KMS-11 (cell line): ENCODE measurements at regions not wholly inside any gene's neighbourhood (a gene's known extent, or its start where the extent isn't known, plus 50 kb on each side); places are given as distances from the start of the nearest gene placed in this dataset.

ENCODE experiments used
- H2AFZ ChIP-seq: fragments of 200-600 bp; sonication (generic); 2 replicates; pipeline ENCODE4 v1.6.1; 2016; ENCODE audit warnings: antibody characterized with exemption, mixed run types, low read depth
- H3K27ac ChIP-seq: fragments of 200-600 bp; sonication (generic); 2 replicates; pipeline ENCODE4 v1.6.1; 2016; ENCODE audit warnings: mild to moderate bottlenecking, mixed run types
- H3K27me3 ChIP-seq: fragments of 200-600 bp; sonication (generic); 2 replicates; pipeline ENCODE4 v1.6.1; 2017; ENCODE audit warnings: mild to moderate bottlenecking, low read depth, mixed run types, moderate library complexity; ENCODE audit not compliant: insufficient read depth
- H3K36me3 ChIP-seq: fragments of 200-600 bp; sonication (generic); 2 replicates; pipeline ENCODE4 v1.6.1; 2017; ENCODE audit warnings: mild to moderate bottlenecking, mixed run types; ENCODE audit not compliant: insufficient read depth
- H3K4me1 ChIP-seq: fragments of 200-600 bp; sonication (generic); 2 replicates; pipeline ENCODE4 v1.6.1; 2016; ENCODE audit warnings: mild to moderate bottlenecking, low read depth, mixed run types; ENCODE audit not compliant: poor library complexity, severe bottlenecking
- H3K4me2 ChIP-seq: fragments of 200-600 bp; sonication (generic); 2 replicates; pipeline ENCODE4 v1.7.0; 2016; ENCODE audit warnings: mild to moderate bottlenecking, mixed run types
- H3K4me3 ChIP-seq: fragments of 200-600 bp; sonication (generic); IDR thresholded peaks from 2 replicates; pipeline ENCODE4 v1.6.1; 2017; ENCODE audit warnings: low read depth, low read length, mixed read lengths; ENCODE audit not compliant: insufficient read depth
- H3K79me2 ChIP-seq: fragments of 200-600 bp; sonication (generic); 2 replicates; pipeline ENCODE4 v1.6.1; 2016; ENCODE audit warnings: low read depth, mixed run types; ENCODE audit not compliant: insufficient read depth
- H3K9ac ChIP-seq: fragments of 200-600 bp; sonication (generic); 2 replicates; pipeline ENCODE4 v1.6.1; 2016; ENCODE audit warnings: mild to moderate bottlenecking, mixed run types
- H4K20me1 ChIP-seq: fragments of 200-600 bp; sonication (generic); 2 replicates; pipeline ENCODE4 v1.6.1; 2016; ENCODE audit warnings: mild to moderate bottlenecking, mixed run types; ENCODE audit not compliant: insufficient read depth
- TF ChIP-seq, protein P1 (sequence below): fragments of 200-600 bp; sonication (generic); conservative IDR thresholded peaks from 2 replicates; pipeline ENCODE4 v1.6.1; 2017; ENCODE audit warnings: low read depth, mild to moderate bottlenecking, antibody characterized with exemption, low read length, moderate library complexity, mixed read lengths

DNA sequence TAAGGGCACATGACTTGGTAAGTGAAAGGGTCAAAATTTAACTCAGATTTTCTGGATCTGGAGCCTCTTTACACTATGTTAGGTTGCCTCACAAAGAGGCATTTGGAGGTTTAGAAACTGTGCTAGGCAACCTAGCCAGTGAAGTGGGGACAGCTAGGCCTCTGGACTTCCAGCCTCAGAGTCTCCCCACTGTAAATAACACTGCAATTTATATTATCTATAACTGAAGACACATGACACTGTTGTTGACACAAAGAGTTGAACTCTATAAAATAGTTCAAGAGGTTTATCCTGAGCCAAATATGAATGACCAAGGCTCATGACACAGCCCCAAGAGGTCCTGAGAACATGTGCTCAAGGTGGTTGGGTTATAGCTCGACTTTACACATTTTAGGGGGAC lies 74.9 kb upstream of the IQCM start:
- H3K27ac ChIP-seq: no peak overlapping the region
- no peaks in the 10 kb centered on the region for H3K79me2 ChIP-seq
- no peaks in the 10 kb centered on the region for H3K36me3 ChIP-seq
- H2AFZ ChIP-seq: no peak overlapping the region
- H3K4me3 ChIP-seq: no peak overlapping the region
- H3K9ac ChIP-seq: no peak overlapping the region
- no peaks in the 10 kb centered on the region for H3K27me3 ChIP-seq
- H3K4me1 ChIP-seq: no peaks in the 10 kb centered on the region
- no peaks in the 10 kb centered on the region for H4K20me1 ChIP-seq
- TF ChIP-seq, protein P1, sequence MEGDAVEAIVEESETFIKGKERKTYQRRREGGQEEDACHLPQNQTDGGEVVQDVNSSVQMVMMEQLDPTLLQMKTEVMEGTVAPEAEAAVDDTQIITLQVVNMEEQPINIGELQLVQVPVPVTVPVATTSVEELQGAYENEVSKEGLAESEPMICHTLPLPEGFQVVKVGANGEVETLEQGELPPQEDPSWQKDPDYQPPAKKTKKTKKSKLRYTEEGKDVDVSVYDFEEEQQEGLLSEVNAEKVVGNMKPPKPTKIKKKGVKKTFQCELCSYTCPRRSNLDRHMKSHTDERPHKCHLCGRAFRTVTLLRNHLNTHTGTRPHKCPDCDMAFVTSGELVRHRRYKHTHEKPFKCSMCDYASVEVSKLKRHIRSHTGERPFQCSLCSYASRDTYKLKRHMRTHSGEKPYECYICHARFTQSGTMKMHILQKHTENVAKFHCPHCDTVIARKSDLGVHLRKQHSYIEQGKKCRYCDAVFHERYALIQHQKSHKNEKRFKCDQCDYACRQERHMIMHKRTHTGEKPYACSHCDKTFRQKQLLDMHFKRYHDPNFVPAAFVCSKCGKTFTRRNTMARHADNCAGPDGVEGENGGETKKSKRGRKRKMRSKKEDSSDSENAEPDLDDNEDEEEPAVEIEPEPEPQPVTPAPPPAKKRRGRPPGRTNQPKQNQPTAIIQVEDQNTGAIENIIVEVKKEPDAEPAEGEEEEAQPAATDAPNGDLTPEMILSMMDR: no peak
- no peak overlapping the region for H3K4me2 ChIP-seq

DNA sequence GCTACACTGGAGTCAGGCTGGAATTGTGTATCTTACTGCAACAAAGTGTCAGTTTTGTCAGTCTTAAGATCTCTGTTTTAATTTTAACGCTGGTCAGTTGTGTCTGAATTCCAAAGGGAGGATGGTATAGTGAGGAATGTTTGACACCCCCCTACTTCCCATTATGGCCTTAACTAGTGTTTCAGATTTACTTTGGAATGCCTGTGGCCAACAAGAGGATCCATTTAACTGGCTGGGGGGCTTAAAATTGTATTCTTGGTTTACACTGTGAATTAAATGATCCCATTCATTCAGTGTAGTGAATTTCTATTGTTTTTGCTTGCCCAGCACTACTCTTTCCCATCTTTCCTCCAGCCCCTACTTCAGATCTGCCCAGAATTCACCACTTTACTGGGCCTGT lies 75.8 kb upstream of the IQCM start:
- no peak overlapping the region for H3K4me3 ChIP-seq
- H3K27ac ChIP-seq: no peak overlapping the region
- H3K4me1 ChIP-seq: no peaks in the 10 kb centered on the region
- H3K9ac ChIP-seq: no peak overlapping the region
- H3K27me3 ChIP-seq: no peaks in the 10 kb centered on the region
- H3K79me2 ChIP-seq: no peaks in the 10 kb centered on the region
- H3K4me2 ChIP-seq: no peak overlapping the region
- H4K20me1 ChIP-seq: no peaks in the 10 kb centered on the region
- H2AFZ ChIP-seq: no peak overlapping the region
- no peaks in the 10 kb centered on the region for H3K36me3 ChIP-seq
- TF ChIP-seq, protein P1: no peak

DNA sequence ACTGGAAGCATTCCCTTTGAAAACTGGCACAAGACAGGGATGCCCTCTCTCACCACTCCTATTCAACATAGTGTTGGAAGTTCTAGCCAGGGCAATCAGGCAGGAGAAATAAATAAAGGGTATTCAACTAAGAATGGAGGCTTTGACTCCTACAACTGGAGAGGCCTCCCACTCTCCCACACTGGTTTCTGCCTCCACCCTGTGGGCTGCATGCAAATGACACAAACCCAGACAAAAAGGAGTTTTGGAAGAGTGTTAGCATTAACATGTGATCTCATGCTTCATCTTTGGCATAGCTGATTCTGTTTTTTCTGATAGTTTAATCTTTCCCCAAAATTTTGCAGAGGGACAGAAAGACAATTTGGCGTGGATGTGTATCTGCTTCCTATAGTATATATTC lies 80.8 kb upstream of the IQCM start:
- H2AFZ ChIP-seq: no peak overlapping the region
- H4K20me1 ChIP-seq: no peaks in the 10 kb centered on the region
- no peaks in the 10 kb centered on the region for H3K79me2 ChIP-seq
- H3K4me2 ChIP-seq: no peak overlapping the region
- TF ChIP-seq, protein P1: peak; percentile 29; the same call in 1 of the 2 replicates
- no peak overlapping the region for H3K27ac ChIP-seq
- H3K36me3 ChIP-seq: no peaks in the 10 kb centered on the region
- no peaks in the 10 kb centered on the region for H3K4me1 ChIP-seq
- H3K9ac ChIP-seq: no peak overlapping the region
- no peaks in the 10 kb centered on the region for H3K27me3 ChIP-seq
- H3K4me3 ChIP-seq: no peak overlapping the region

DNA sequence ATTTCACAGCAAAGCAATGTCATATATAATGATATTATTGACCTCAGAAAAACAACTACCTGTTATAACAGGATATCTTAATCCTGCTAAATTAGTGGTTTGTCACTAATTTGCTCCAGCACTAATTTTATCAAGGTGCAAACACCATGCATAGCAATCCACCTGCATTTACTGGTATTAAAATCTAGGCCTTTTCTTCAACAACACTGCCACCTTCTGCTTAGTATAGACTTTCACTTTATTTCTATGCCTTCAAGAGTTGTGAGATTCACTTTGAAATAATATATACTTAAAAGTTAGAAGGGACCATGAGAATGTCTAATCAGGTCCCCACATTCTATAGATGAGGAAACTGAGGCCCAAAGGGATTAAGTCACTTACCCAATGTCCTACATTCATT lies 82.1 kb upstream of the IQCM start:
- H3K27me3 ChIP-seq: no peaks in the 10 kb centered on the region
- no peak overlapping the region for H3K27ac ChIP-seq
- no peaks in the 10 kb centered on the region for H3K36me3 ChIP-seq
- no peaks in the 10 kb centered on the region for H4K20me1 ChIP-seq
- H3K79me2 ChIP-seq: no peaks in the 10 kb centered on the region
- no peaks in the 10 kb centered on the region for H3K4me1 ChIP-seq
- TF ChIP-seq, protein P1: peak; percentile 55
- H3K9ac ChIP-seq: no peak overlapping the region
- H3K4me2 ChIP-seq: no peak overlapping the region
- no peak overlapping the region for H2AFZ ChIP-seq
- H3K4me3 ChIP-seq: no peak overlapping the region

DNA sequence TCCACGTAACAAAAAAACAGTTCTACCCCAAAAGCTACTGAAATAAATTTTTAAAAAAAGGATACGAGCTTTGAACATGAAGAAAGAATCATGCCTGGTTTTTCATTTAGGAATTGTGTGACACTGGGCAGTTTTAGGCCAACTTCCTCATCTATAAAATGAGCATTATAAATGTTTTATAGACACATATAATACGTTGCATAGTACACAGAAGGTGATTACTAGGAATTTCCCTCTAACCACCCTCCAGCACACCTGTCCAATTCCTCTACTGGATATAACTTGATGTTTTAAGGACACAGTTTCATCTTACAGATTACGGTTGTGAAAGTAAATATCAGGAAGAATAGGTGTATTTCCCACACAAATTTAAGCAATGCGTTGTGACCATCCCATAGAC lies 85.5 kb upstream of the IQCM start:
- no peaks in the 10 kb centered on the region for H3K27me3 ChIP-seq
- no peak overlapping the region for H3K4me3 ChIP-seq
- H3K27ac ChIP-seq: no peak overlapping the region
- no peaks in the 10 kb centered on the region for H3K4me1 ChIP-seq
- H2AFZ ChIP-seq: no peak overlapping the region
- TF ChIP-seq, protein P1: no peak
- H3K79me2 ChIP-seq: no peaks in the 10 kb centered on the region
- H3K36me3 ChIP-seq: no peaks in the 10 kb centered on the region
- H3K4me2 ChIP-seq: no peak overlapping the region; the same call in 1 of the 2 replicates
- H3K9ac ChIP-seq: no peak overlapping the region
- no peaks in the 10 kb centered on the region for H4K20me1 ChIP-seq
